Activated CD8-positive, alpha-beta T cell treated with anti-CD3 and anti-CD28 coated beads for 36 hours (primary cell): ENCODE measurements at regions not wholly inside any gene's neighbourhood (a gene's known extent, or its start where the extent isn't known, plus 50 kb on each side); places are given as distances from the start of the nearest gene placed in this dataset.

Experiments used
- ATAC-seq: fragments of 200-7000 bp; cut with Tn5 transposase; one replicate; pipeline ENCODE4 v1.10.0; 2021; ENCODE audit warnings: mild to moderate bottlenecking, moderate library complexity
- CTCF ChIA-PET: fragments of 350-600 bp; sonication (Branson Sonifier 250); formaldehyde crosslinking; loops from one replicate; lab custom pipeline; 2021; ENCODE audit warnings: antibody characterized with exemption; lab: Charles Lee
- POLR2A ChIA-PET: fragments of 350-600 bp; sonication (Branson Sonifier 250); formaldehyde crosslinking; loops from one replicate; lab custom pipeline; 2021; ENCODE audit warnings: antibody characterized with exemption; lab: Charles Lee
- DNase-seq: peaks from one replicate; pipeline ENCODE4 v3.0.0-alpha.2; 2020
- H3K27ac Mint-ChIP-seq: one replicate; pipeline ENCODE4 v1.8.0; 2021; ENCODE audit warnings: mild to moderate bottlenecking, mixed read lengths
- H3K27me3 Mint-ChIP-seq: one replicate; pipeline ENCODE4 v1.8.0; 2021; ENCODE audit warnings: mixed read lengths
- H3K36me3 Mint-ChIP-seq: one replicate; pipeline ENCODE4 v1.8.0; 2021; ENCODE audit warnings: low read depth, mixed read lengths
- H3K4me1 Mint-ChIP-seq: one replicate; pipeline ENCODE4 v1.8.0; 2021; ENCODE audit warnings: low read depth, mixed read lengths
- H3K4me3 Mint-ChIP-seq: one replicate; pipeline ENCODE4 v1.8.0; 2021; ENCODE audit warnings: mild to moderate bottlenecking, moderate library complexity, mixed read lengths
- H3K9me3 Mint-ChIP-seq: one replicate; pipeline ENCODE4 v1.8.0; 2021; ENCODE audit warnings: mixed read lengths
- CTCF ChIP-seq: fragments of 200-600 bp; IDR thresholded peaks from one replicate; pipeline ENCODE4 v1.8.0; 2022; ENCODE audit warnings: antibody characterized with exemption, mild to moderate bottlenecking
- intact Hi-C: fragments of 100-400 bp; cut with micrococcal nuclease; formaldehyde crosslinking; loops from one replicate; pipeline ENCODE4 v1.10.0; 2022

DNA sequence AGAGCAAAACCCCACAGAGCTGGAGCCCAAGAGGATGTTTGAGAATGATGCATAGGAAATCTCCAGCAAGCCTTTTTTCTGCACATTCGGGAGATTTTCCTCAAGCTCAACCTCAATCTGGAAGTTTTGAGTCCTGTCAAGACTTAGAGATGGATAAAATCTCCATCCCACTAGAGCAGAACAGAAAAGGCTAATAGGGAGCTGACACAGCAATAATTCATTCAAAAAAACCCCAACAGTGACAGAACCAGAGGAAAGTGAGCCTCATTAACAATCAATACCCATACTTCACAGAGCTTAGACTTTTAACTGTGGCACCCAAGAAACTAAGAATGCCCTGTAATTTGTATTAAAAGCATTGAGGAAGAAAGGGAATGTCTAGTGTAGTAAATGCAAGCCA is 115.9 kb upstream of the BDNF start:
- CTCF ChIA-PET = no interaction called here
- H3K4me1 Mint-ChIP-seq = no peaks in the 10 kb centered on the region
- peaks cover 3% of the 10 kb centered on the region for H3K27me3 Mint-ChIP-seq

GRCh38 chr11:27812341-27812740 is 112.1 kb upstream of the BDNF start:
- Mint-ChIP-seq H3K9me3 (peaks cover 3% of the 10 kb centered on the region), H3K36me3 (no peaks in the 10 kb centered on the region), H3K4me1 (no peaks in the 10 kb centered on the region), H3K27ac (no peak overlapping the region), H3K4me3 (no peak overlapping the region), H3K27me3 (peaks cover 3% of the 10 kb centered on the region)
- CTCF ChIA-PET = no interaction called here
- no peak for ATAC-seq
- POLR2A ChIA-PET = no interaction called here
- no peak for TF ChIP-seq CTCF
- DNase-seq = no peak
- intact Hi-C loops = no loop called here

More for the DNA sequence above, 115.9 kb upstream of the BDNF start:
- no peak for DNase-seq
- ATAC-seq = no peak
- intact Hi-C loops = no loop called here
- Mint-ChIP-seq H3K9me3 (peaks cover 1% of the 10 kb centered on the region), H3K27ac (no peak overlapping the region), H3K4me3 (no peak overlapping the region), H3K36me3 (no peaks in the 10 kb centered on the region)
- POLR2A ChIA-PET = no interaction called here
- no peak for TF ChIP-seq CTCF

DNA sequence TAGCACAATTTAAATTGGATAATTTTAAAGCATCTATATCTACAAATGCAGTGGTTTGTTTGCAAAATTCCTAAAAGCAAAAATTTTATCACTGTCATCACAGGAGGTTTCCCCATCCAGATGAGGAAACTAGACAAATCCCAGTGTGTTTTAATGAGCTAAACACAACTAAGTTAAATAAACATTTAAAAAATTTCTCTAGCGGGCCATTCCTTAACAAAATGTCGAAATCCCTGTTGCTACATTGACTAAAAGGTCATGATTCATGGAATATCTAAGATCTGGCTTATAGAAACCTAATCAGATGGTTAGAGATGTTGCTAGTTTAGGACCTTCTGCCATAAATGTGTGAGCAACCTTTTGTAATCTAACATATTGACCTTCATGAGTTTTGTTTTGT is 107.3 kb upstream of the BDNF start:
- POLR2A ChIA-PET = no interaction called here
- no peak for TF ChIP-seq CTCF
- H3K4me1 Mint-ChIP-seq = no peaks in the 10 kb centered on the region
- intact Hi-C loops = no loop called here
- DNase-seq (no peak), ATAC-seq (no peak)
- H3K4me3 Mint-ChIP-seq = no peak overlapping the region
- H3K27ac Mint-ChIP-seq = no peak overlapping the region
- H3K36me3 Mint-ChIP-seq = no peaks in the 10 kb centered on the region
- H3K27me3 Mint-ChIP-seq = peaks cover 1% of the 10 kb centered on the region
- CTCF ChIA-PET = no interaction called here
- H3K9me3 Mint-ChIP-seq = peaks cover 2% of the 10 kb centered on the region

GRCh38 chr11:27806122-27806521 is 105.9 kb upstream of the BDNF start:
- ChIA-PET CTCF (no interaction called here), POLR2A (no interaction called here)
- Mint-ChIP-seq H3K36me3 (no peaks in the 10 kb centered on the region), H3K9me3 (peaks cover 2% of the 10 kb centered on the region), H3K27me3 (no peaks in the 10 kb centered on the region), H3K4me1 (no peaks in the 10 kb centered on the region), H3K27ac (no peak overlapping the region), H3K4me3 (no peak overlapping the region)
- ATAC-seq (no peak), DNase-seq (no peak)
- no peak for TF ChIP-seq CTCF
- intact Hi-C loops = no loop called here

DNA sequence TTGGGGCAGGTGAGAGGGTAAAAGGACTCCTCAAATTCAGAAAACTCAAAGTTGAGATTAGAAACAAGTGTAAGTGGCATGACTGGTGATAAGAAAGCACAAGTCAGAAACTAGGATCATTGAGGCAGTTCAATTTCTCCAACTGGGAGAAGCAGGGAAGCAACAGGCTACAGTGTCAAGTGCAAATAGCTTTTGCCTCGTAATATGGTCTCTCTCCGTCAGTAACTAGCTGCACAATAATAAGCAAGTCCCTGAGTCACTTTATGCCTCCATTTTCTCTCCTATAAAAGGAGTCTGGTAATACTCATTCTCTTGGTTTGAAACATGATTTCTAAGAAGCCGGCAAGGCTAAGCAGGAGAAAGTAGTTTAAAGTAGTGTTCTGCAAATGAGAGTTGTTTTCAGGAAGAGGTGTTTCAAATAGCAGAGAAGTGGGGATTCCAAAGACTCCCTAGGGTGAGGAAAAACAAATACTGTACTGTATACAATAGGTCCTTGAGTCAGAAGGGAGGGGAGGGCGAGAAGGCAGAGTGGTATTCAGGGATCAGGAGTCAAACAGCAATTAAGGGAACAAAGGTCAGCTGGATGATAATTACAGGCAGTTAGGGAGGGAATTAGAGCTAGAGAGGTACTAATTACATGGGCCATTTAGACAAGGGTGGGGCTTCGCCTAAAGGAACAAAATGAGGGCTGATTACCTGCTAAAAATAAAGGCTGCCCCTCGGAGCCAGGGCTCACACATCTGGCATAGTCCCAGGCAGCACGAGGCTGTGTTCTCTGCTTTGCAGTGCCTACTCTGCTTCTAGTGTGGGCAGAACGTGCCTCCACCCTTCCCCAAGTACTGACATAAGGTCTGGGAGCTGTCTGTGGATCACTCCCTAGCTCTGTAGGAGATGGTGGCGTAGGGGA is 96.0 kb upstream of the BDNF start:
- ChIA-PET POLR2A (no interaction called here), CTCF (no interaction called here)
- Mint-ChIP-seq H3K36me3 (no peaks in the 10 kb centered on the region), H3K4me1 (no peaks in the 10 kb centered on the region), H3K4me3 (no peak overlapping the region), H3K9me3 (no peaks in the 10 kb centered on the region), H3K27ac (no peak overlapping the region), H3K27me3 (peaks cover 7% of the 10 kb centered on the region)
- no peak for ATAC-seq
- TF ChIP-seq CTCF = no peak
- intact Hi-C loops = no loop called here
- no peak for DNase-seq
